ENCODE measurements at regions not wholly inside any gene's neighbourhood (a gene's known extent, or its start where the extent isn't known, plus 50 kb on each side); places are given as distances from the start of the nearest gene placed in this dataset.

DNA sequence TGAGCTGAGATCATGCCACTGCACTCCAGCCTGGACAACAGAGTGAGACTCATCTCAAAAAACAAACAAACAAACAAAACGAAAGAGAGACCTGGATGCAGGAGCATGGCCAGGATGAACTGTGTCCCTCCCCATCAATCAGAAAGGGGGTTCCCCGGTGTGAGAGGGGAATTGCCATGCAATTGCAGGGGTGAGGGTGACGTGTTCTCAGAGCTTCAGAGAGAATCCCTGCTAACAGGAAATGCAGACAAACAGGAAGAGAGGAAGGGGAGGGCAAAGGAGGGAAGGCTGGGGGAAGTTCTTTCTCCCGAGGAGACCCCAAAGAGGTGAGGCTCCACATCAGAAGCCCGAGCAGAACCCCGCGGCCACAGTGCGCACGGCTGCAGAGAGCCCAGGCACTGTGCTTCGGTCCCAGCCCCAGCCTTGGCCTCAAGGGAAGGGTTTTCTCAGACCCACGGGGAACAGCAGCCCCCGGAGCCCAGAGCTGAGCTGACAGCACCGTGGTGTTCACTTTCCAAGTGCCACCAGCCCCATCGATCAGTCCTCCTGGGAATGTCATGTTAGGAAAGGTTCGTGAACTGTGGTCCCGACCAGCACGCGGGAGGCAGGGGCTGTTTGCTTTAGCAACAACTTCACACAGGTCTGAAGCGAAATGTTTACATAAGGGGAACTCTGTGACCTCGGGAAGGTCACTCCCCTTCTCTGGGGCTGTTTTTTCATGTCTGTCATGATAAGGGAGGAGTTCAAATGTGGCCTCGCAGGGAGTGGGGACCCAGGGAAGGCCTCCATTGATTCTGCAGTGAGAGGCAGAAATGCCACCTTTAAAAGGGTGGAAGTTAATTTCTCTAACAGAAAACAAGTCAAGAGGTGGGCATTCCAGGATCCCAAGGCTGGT, 108.0 kb upstream of the ANO1 start:
- H3K27ac ChIP-seq (ENCODE audit: insufficient read depth, low read length), result no peak overlapping the region
- no peaks in the 10 kb centered on the region for H3K9me3 ChIP-seq (ENCODE audit: control insufficient read depth, insufficient read depth, low read depth, low read length)
- TF ChIP-seq EZH2 (IDR thresholded peaks at IDR 0.05; ENCODE audit: low read length, missing control alignments), result no peak
- no peak for TF ChIP-seq CTCF (conservative IDR thresholded peaks at IDR 0.05 in 1 of 2, IDR thresholded peaks at IDR 0.05 in 1 of 2; ENCODE audit: low read depth in 1 of 2, low read length in 2 of 2)
- no peak for DNase-seq (ENCODE audit: low read depth in 2 of 2)
- no peaks in the 10 kb centered on the region for H3K4me1 ChIP-seq (ENCODE audit: control insufficient read depth, extremely low read depth, insufficient read depth, low read length)
- H3K4me2 ChIP-seq (ENCODE audit: extremely low read depth, insufficient read depth, low read length), result no peak overlapping the region
- no peak overlapping the region for H3K9ac ChIP-seq (ENCODE audit: insufficient read depth, low read length)
- no peak overlapping the region for H3K4me3 ChIP-seq (replicated peaks in 1 of 4; ENCODE audit: control extremely low read depth in 1 of 4, insufficient read depth in 1 of 4, low read depth in 3 of 4, low read length in 4 of 4)
- H3K36me3 ChIP-seq (ENCODE audit: control insufficient read depth, insufficient read depth, low read length), result no peaks in the 10 kb centered on the region
- H3K79me2 ChIP-seq (ENCODE audit: control insufficient read depth, insufficient read depth, low read length), result no peaks in the 10 kb centered on the region
- H3K27me3 ChIP-seq (ENCODE audit: control insufficient read depth, insufficient read depth, low read length), result peaks cover 8% of the 10 kb centered on the region
- H4K20me1 ChIP-seq (ENCODE audit: control insufficient read depth, extremely low read depth, insufficient read depth, low read length), result no peaks in the 10 kb centered on the region
- no peak overlapping the region for H2AFZ ChIP-seq (ENCODE audit: low read length)

DNA sequence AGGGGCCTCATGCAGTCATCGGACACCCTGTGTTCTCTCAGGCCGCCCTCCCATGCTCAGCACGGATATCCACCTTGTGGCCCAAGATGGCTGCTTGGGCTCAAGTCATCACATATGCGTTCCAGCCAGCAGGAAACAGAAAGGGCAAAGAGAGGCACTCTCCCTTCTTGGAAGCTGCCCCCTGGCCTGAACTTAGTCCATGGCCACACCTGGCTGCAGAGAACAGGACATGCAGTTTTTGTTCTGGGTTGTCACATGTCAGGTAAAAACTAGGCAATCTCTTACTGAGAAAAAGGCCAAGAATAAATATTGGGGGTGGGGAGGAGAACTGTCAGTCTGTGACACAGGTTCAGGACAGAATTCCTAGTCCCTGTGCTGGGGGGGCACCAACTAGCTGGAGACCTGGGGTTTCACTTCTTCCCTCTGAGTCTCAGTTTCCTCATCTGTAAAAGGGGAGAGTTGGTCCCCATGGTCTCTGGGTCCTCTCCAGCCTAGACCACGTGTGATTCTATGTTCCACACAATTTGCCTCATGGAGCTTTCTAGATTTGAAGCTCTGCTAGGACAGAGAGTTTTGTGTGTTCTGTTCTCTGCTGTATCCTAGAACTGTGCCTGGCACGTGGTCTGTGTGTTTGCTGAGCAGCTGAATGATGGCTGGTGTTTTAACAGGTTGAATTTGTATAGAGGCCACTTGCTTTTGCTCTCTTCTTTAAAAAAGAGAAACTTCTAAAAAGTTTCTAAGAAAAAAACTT, 107.2 kb upstream of the ANO1 start:
- Histone ChIP-seq H3K4me1 (ENCODE audit: control insufficient read depth, extremely low read depth, insufficient read depth, low read length) (no peaks in the 10 kb centered on the region), H2AFZ (ENCODE audit: low read length) (no peak overlapping the region), H3K4me3 (replicated peaks in 1 of 4; ENCODE audit: control extremely low read depth in 1 of 4, insufficient read depth in 1 of 4, low read depth in 3 of 4, low read length in 4 of 4) (no peak overlapping the region), H3K27me3 (ENCODE audit: control insufficient read depth, insufficient read depth, low read length) (peaks cover 8% of the 10 kb centered on the region), H3K79me2 (ENCODE audit: control insufficient read depth, insufficient read depth, low read length) (no peaks in the 10 kb centered on the region), H3K9me3 (ENCODE audit: control insufficient read depth, insufficient read depth, low read depth, low read length) (no peaks in the 10 kb centered on the region), H3K9ac (ENCODE audit: insufficient read depth, low read length) (no peak overlapping the region), H4K20me1 (ENCODE audit: control insufficient read depth, extremely low read depth, insufficient read depth, low read length) (no peaks in the 10 kb centered on the region), H3K36me3 (ENCODE audit: control insufficient read depth, insufficient read depth, low read length) (no peaks in the 10 kb centered on the region), H3K4me2 (ENCODE audit: extremely low read depth, insufficient read depth, low read length) (no peak overlapping the region), H3K27ac (ENCODE audit: insufficient read depth, low read length) (no peak overlapping the region)
- DNase-seq (ENCODE audit: low read depth in 2 of 2), result no peak
- TF ChIP-seq CTCF (conservative IDR thresholded peaks at IDR 0.05 in 1 of 2, IDR thresholded peaks at IDR 0.05 in 1 of 2; ENCODE audit: low read depth in 1 of 2, low read length in 2 of 2) (no peak), EZH2 (IDR thresholded peaks at IDR 0.05; ENCODE audit: low read length, missing control alignments) (no peak)

- Histone ChIP-seq H3K79me2 (ENCODE audit: control insufficient read depth, insufficient read depth, low read length) (no peaks in the 10 kb centered on the region), H3K9ac (ENCODE audit: insufficient read depth, low read length) (no peak overlapping the region), H3K4me1 (ENCODE audit: control insufficient read depth, extremely low read depth, insufficient read depth, low read length) (no peaks in the 10 kb centered on the region), H2AFZ (ENCODE audit: low read length) (no peak overlapping the region), H3K27me3 (ENCODE audit: control insufficient read depth, insufficient read depth, low read length) (peaks cover 8% of the 10 kb centered on the region), H3K4me3 (replicated peaks in 1 of 4; ENCODE audit: control extremely low read depth in 1 of 4, insufficient read depth in 1 of 4, low read depth in 3 of 4, low read length in 4 of 4) (no peak overlapping the region), H3K27ac (ENCODE audit: insufficient read depth, low read length) (no peak overlapping the region), H3K36me3 (ENCODE audit: control insufficient read depth, insufficient read depth, low read length) (no peaks in the 10 kb centered on the region), H4K20me1 (ENCODE audit: control insufficient read depth, extremely low read depth, insufficient read depth, low read length) (no peaks in the 10 kb centered on the region), H3K9me3 (ENCODE audit: control insufficient read depth, insufficient read depth, low read depth, low read length) (no peaks in the 10 kb centered on the region), H3K4me2 (ENCODE audit: extremely low read depth, insufficient read depth, low read length) (no peak overlapping the region)
- DNase-seq (ENCODE audit: low read depth in 2 of 2), result no peak
- TF ChIP-seq EZH2 (IDR thresholded peaks at IDR 0.05; ENCODE audit: low read length, missing control alignments), result no peak
- TF ChIP-seq CTCF (conservative IDR thresholded peaks at IDR 0.05 in 1 of 2, IDR thresholded peaks at IDR 0.05 in 1 of 2; ENCODE audit: low read depth in 1 of 2, low read length in 2 of 2), result no peak
Measured at GRCh38 chr11:69971741-69972140, 106.4 kb upstream of the ANO1 start.

Measured in fibroblast of lung (primary cell).